Pancreas (tissue), 10 donors: ENCODE measurements at regions not wholly inside any gene's neighbourhood (a gene's known extent, or its start where the extent isn't known, plus 50 kb on each side); places are given as distances from the start of the nearest gene placed in this dataset.

Experiments
- ATAC-seq, 4 donors: fragments of 200-7000 bp; cut with Tn5 transposase; one replicate each; pipeline versions ENCODE4 v1.8.0 to v1.9.1; 2020; ENCODE audit warnings: mild to moderate bottlenecking in 4 of 4, moderate library complexity in 4 of 4
- DNase-seq, 6 donors: peaks; one replicate each; pipeline ENCODE4 v3.0.0-alpha.2; 2020
- FAIRE-seq: peaks from 2 replicates; lab custom pipeline; 2012; peaks lifted over from hg19 to GRCh38; lab: Jason Lieb, UNC
- H3K27ac ChIP-seq, 4 donors: fragments of 200-600 bp; sonication (generic); 1 replicate in 3 of 4; 2 replicates in 1 of 4; pipeline versions ENCODE4 v1.5.0 to v1.8.0; 2020
- H3K27me3 ChIP-seq, 4 donors: fragments of 200-600 bp; one replicate each; pipeline ENCODE4 v1.8.0; 2021
- H3K36me3 ChIP-seq, 3 donors: fragments of 200-600 bp; sonication (generic) in 1 of 3; one replicate each; pipeline versions ENCODE4 v1.5.0 to v1.8.0; 2020 to 2021
- H3K4me1 ChIP-seq, 3 donors: fragments of 200-600 bp; one replicate each; pipeline ENCODE4 v1.8.0; 2021
- H3K4me3 ChIP-seq, 4 donors: fragments of 200-600 bp; sonication (generic) in 2 of 4; one replicate each; pipeline versions ENCODE4 v1.5.0 to v1.8.0; 2020 to 2021
- H3K9me3 ChIP-seq, 4 donors: fragments of 200-600 bp; one replicate each; pipeline ENCODE4 v1.8.0; 2021
- WGBS, 2 donors: extraction: QIAGEN DNeasy Blood & Tissue Kit; methylation state at CpG; one replicate each; pipeline ENCODE4 v1.1.7; 2013; 5-methylcytosine and 5-hydroxymethylcytosine counted together
- intact Hi-C, 3 donors: fragments of 100-400 bp; cut with DNase I; formaldehyde crosslinking; loops; one replicate each; pipeline versions ENCODE4 v1.11.1 to v1.14.2; 2022
- TF ChIP-seq, protein P1 (sequence below), 4 donors: fragments of 200-600 bp; sonication (generic) in 3 of 4; IDR thresholded peaks; one replicate each; pipeline versions ENCODE4 v1.5.0 to v1.8.0; 2021; ENCODE audit warnings: antibody characterized with exemption in 4 of 4
- donor health status: healthy with polysubstance abuse.
- donor health status: DM: no; HTN: no; CAD: no; lungs with moderate emphysema.
- donor health status: DM: no; HTN: no; CAD: no.
- donor health status: control.
- donor health status: control.
- donor health status: Bipolar disorder and iron deficiency.
- donor health status: DM: yes; HTN: yes; CAD: no.
- donor health status: DM: no; HTN: no; CAD: no.
- donor health status: DM: no; HTN: no; CAD: no.
- donor health status: DM: yes; HTN: yes; CAD: no.

DNA sequence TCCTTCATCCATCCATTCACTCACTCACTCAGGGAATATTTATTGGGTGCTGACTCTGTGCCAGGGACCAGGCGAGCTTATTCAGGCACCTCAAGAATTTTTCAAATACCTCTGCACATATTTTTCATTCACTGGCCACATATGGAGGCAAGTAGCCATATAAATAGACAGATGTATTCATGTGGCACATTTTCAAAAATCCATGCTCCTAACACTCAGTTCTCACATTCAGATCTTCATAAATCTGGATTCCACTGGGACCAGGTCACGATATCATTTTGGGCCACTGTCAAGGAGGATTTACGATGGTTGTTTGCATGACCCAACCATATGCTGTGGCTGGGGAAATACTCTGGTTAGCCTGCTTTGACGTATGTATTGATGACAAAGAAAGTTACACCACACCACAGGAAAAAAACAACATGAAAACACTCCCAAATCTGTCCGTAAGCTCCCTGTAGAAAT, 241.8 kb upstream of the LRTM1 start:
- WGBS, 2 donors, result 67 to 74% methylated on average over 5 of the region's 5 CpGs
- intact Hi-C loops, result no loop called here
- H3K4me3 ChIP-seq, result no peak overlapping the region
- TF ChIP-seq, protein P1, sequence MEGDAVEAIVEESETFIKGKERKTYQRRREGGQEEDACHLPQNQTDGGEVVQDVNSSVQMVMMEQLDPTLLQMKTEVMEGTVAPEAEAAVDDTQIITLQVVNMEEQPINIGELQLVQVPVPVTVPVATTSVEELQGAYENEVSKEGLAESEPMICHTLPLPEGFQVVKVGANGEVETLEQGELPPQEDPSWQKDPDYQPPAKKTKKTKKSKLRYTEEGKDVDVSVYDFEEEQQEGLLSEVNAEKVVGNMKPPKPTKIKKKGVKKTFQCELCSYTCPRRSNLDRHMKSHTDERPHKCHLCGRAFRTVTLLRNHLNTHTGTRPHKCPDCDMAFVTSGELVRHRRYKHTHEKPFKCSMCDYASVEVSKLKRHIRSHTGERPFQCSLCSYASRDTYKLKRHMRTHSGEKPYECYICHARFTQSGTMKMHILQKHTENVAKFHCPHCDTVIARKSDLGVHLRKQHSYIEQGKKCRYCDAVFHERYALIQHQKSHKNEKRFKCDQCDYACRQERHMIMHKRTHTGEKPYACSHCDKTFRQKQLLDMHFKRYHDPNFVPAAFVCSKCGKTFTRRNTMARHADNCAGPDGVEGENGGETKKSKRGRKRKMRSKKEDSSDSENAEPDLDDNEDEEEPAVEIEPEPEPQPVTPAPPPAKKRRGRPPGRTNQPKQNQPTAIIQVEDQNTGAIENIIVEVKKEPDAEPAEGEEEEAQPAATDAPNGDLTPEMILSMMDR (IDR thresholded peaks at IDR 0.05), result no peak
- no peaks in the 10 kb centered on the region for H3K36me3 ChIP-seq
- no peaks in the 10 kb centered on the region for H3K4me1 ChIP-seq
- DNase-seq, result no peak
- H3K27ac ChIP-seq, result no peak overlapping the region
- H3K9me3 ChIP-seq, result no peaks in the 10 kb centered on the region
- no peaks in the 10 kb centered on the region for H3K27me3 ChIP-seq
- ATAC-seq, result no peak
- FAIRE-seq, result no peak

- FAIRE-seq (no peak), ATAC-seq (no peak), DNase-seq (no peak)
- H3K27me3 ChIP-seq, result no peaks in the 10 kb centered on the region
- H3K4me1 ChIP-seq, result no peaks in the 10 kb centered on the region
- H3K4me3 ChIP-seq, result no peak overlapping the region
- intact Hi-C loops, result no loop called here
- TF ChIP-seq, protein P1 (IDR thresholded peaks at IDR 0.05), result no peak
- H3K9me3 ChIP-seq, result no peaks in the 10 kb centered on the region
- no peak overlapping the region for H3K27ac ChIP-seq
- no peaks in the 10 kb centered on the region for H3K36me3 ChIP-seq
Observed at GRCh38 chr3:55169161-55169560, 241.3 kb upstream of the LRTM1 start.

GRCh38 chr3:55167586-55168317, 239.9 kb upstream of the LRTM1 start:
- no peak overlapping the region for H3K27ac ChIP-seq
- ATAC-seq (no peak), FAIRE-seq (no peak)

DNA sequence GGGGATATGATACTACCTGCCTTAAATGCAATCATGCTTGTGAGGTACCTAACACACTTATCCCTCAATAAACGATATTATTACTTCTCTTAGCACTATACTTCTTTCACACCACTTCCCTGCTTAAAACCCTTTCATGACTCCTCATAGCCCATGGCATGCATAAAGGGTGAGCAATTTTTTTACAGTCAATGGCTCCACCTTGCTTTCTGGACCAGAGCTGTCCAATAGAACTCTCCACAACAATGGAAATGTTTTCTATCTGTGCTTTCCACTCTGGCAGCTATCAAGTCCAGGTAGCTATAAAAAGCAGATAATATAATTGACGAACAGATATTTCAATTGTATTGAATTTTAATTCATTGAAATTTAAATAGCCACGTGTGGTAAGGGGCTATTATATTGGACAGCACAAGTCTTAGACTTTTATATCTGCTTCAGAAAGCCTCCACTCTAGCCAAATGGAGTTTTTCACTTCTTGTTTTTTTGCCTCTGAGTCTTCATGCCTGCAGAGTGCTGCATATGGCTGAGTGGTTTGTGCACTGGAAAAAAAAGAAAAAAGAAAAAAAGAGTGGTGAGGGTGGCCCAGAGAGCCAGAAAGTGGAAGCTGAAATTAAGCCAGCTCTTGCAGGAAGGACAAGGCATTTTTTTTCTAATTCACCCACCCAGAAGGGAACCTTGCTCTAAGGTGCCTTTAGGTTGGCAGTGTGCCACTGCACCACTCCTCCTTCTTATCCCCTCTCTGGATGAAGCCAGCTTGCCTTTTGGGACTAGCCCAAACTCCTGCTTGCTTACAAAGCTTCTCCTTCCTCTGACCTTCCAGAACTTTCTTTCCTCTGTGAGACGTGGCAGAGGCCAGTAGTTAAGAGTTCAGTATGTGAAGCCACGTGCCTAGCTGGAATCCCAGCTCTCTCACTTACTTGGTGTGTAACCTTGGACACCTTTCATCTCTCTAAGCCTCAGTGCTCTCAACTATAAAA, 239.0 kb upstream of the LRTM1 start:
- Histone ChIP-seq H3K27ac (no peak overlapping the region), H3K36me3 (no peaks in the 10 kb centered on the region), H3K4me3 (no peak overlapping the region), H3K9me3 (no peaks in the 10 kb centered on the region), H3K4me1 (no peaks in the 10 kb centered on the region), H3K27me3 (no peaks in the 10 kb centered on the region)
- intact Hi-C loops, result no loop called here
- no peak for ATAC-seq
- 39 to 43% methylated on average over 5 of the region's 5 CpGs for WGBS, 2 donors
- no peak for FAIRE-seq
- no peak for DNase-seq
- TF ChIP-seq, protein P1 (IDR thresholded peaks at IDR 0.05), result no peak

More at GRCh38 chr3:55167586-55168317, 239.9 kb upstream of the LRTM1 start:
- Histone ChIP-seq H3K4me1 (no peaks in the 10 kb centered on the region), H3K4me3 (no peak overlapping the region), H3K36me3 (no peaks in the 10 kb centered on the region), H3K9me3 (no peaks in the 10 kb centered on the region), H3K27me3 (no peaks in the 10 kb centered on the region)
- DNase-seq, result no peak
- TF ChIP-seq, protein P1 (IDR thresholded peaks at IDR 0.05), result no peak
- intact Hi-C loops, result no loop called here
- 89 to 94% methylated on average over 4 of the region's 4 CpGs for WGBS, 2 donors
